ENCODE measurements at regions not wholly inside any gene's neighbourhood (a gene's known extent, or its start where the extent isn't known, plus 50 kb on each side); places are given as distances from the start of the nearest gene placed in this dataset.
A peak's percentile ranks its signal among the peaks of the same experiment; 100 is the strongest.

DNA sequence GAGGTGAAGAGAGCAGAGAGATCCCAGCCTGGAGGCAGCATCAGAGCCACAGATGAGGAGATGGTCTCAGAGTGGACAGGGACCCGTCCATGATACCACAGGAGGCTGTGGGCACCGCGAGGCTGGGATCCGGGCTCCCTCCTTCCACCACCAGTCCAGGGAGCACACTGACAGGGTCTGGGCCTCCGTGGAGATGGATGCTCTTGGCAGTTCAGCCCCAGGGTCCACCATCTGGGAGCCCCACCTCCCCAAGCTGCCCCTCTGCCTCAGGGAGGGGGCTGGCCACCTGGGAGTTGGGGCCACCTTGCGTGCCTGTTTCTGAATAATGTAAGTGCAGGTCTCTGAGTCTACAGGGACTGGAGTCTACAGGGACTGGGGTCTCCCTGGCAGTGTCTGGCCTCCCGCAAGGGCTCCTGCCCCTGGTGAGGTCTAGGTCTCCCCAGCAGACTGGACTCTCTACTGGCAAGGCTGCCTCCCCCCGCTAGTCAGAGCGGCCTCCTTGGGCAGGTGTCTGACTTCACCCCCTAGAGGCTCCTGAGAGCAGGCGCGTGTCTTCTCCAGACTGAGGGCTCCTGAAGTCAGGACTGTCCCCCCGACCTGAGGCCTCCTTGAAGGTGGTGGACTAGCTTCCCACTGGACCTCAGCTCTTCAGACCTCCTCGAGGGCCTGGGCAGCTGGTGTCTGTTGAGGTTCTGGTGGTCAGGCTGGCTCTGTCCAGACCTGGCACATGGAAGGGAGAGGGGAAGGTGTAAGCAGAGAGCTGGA is 218.5 kb downstream of the PTPRU start:
- Histone ChIP-seq H3K27ac (no peak overlapping the region), H3K36me3 (no peaks in the 10 kb centered on the region), H2AFZ (replicated peaks) (no peak overlapping the region), H3K79me2 (ENCODE audit: low read depth) (no peaks in the 10 kb centered on the region), H4K20me1 (ENCODE audit: low read depth) (no peaks in the 10 kb centered on the region), H3K9ac (no peak overlapping the region), H3K4me2 (no peak overlapping the region), H3K4me1 (peaks cover 10% of the 10 kb centered on the region), H3K27me3 (no peaks in the 10 kb centered on the region), H3K9me3 (ENCODE audit: low read depth) (no peaks in the 10 kb centered on the region), H3K4me3 (no peak overlapping the region), H3F3A (ENCODE audit: low read depth) (no peaks in the 10 kb centered on the region)
- Mint-ChIP-seq H3K36me3 (no peaks in the 10 kb centered on the region), H3K27ac (peak overlapping the region; percentile 57), H3K9me3 (peaks cover 4% of the 10 kb centered on the region), H3K4me3 (no peak overlapping the region), H3K27me3 (ENCODE audit: insufficient read depth, low read depth) (peaks cover 30% of the 10 kb centered on the region), H3K4me1 (peaks cover 25% of the 10 kb centered on the region)
- TF ChIP-seq, protein P1, sequence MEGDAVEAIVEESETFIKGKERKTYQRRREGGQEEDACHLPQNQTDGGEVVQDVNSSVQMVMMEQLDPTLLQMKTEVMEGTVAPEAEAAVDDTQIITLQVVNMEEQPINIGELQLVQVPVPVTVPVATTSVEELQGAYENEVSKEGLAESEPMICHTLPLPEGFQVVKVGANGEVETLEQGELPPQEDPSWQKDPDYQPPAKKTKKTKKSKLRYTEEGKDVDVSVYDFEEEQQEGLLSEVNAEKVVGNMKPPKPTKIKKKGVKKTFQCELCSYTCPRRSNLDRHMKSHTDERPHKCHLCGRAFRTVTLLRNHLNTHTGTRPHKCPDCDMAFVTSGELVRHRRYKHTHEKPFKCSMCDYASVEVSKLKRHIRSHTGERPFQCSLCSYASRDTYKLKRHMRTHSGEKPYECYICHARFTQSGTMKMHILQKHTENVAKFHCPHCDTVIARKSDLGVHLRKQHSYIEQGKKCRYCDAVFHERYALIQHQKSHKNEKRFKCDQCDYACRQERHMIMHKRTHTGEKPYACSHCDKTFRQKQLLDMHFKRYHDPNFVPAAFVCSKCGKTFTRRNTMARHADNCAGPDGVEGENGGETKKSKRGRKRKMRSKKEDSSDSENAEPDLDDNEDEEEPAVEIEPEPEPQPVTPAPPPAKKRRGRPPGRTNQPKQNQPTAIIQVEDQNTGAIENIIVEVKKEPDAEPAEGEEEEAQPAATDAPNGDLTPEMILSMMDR (IDR thresholded peaks at IDR 0.05): no peak
- TF ChIP-seq EZH2phosphoT487 (IDR thresholded peaks at IDR 0.05): no peak
- TF ChIP-seq EZH2 (IDR thresholded peaks at IDR 0.05): no peak
- no peak for DNase-seq (ENCODE audit: low spot score)

DNA sequence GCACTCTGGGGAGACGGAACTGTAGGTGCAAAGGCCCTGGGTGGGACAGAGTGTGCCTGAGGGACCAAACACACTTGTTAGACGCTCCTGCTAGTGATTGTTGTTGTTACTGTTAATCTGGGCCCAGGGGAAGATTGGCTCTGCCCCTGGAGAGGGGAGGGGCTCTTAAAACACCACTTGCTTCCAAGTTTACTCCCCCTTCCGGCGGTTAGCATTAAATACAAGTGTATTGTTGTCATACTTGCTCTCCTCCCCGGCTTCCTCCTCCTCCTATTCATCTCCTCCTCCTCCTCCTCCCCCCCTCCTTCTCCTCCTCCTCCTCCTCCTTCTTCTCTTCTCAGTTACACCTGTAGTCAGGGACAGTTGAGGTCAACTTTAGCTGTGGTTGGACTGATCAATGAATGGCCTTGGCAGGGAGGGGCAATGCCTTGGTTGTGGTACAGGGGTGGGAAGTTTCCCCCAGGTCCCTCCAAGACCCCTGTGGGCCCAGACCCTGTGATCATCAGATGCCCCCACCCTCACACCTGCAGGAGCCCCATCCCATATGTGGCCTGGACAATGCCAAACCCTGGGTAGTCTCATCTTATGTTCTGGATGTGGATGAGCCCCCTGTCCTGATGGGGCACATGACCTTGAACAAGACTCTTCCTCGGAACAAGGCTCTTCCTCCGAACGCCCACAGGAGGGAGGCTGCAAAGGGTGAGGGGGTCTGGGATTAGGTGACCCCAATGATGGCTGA is 217.3 kb downstream of the PTPRU start:
- Histone ChIP-seq H3K27ac (no peak overlapping the region), H3K4me1 (peaks cover 10% of the 10 kb centered on the region), H3K79me2 (ENCODE audit: low read depth) (no peaks in the 10 kb centered on the region), H4K20me1 (ENCODE audit: low read depth) (no peaks in the 10 kb centered on the region), H3K36me3 (no peaks in the 10 kb centered on the region), H2AFZ (replicated peaks) (peak overlapping the region; percentile 79), H3K27me3 (no peaks in the 10 kb centered on the region), H3K4me3 (no peak overlapping the region), H3K9me3 (ENCODE audit: low read depth) (no peaks in the 10 kb centered on the region), H3K4me2 (no peak overlapping the region), H3F3A (ENCODE audit: low read depth) (no peaks in the 10 kb centered on the region), H3K9ac (no peak overlapping the region)
- H3K36me3 Mint-ChIP-seq: no peaks in the 10 kb centered on the region
- H3K27ac Mint-ChIP-seq: peak overlapping the region; percentile 74
- H3K4me3 Mint-ChIP-seq: no peak overlapping the region
- H3K9me3 Mint-ChIP-seq: peaks cover 4% of the 10 kb centered on the region
- peaks cover 30% of the 10 kb centered on the region for H3K27me3 Mint-ChIP-seq (ENCODE audit: insufficient read depth, low read depth)
- peaks cover 23% of the 10 kb centered on the region for H3K4me1 Mint-ChIP-seq
- TF ChIP-seq, protein P1 (IDR thresholded peaks at IDR 0.05): peak; percentile 60
- no peak for TF ChIP-seq EZH2phosphoT487 (IDR thresholded peaks at IDR 0.05)
- peak; percentile 83 for DNase-seq (ENCODE audit: low spot score)

DNA sequence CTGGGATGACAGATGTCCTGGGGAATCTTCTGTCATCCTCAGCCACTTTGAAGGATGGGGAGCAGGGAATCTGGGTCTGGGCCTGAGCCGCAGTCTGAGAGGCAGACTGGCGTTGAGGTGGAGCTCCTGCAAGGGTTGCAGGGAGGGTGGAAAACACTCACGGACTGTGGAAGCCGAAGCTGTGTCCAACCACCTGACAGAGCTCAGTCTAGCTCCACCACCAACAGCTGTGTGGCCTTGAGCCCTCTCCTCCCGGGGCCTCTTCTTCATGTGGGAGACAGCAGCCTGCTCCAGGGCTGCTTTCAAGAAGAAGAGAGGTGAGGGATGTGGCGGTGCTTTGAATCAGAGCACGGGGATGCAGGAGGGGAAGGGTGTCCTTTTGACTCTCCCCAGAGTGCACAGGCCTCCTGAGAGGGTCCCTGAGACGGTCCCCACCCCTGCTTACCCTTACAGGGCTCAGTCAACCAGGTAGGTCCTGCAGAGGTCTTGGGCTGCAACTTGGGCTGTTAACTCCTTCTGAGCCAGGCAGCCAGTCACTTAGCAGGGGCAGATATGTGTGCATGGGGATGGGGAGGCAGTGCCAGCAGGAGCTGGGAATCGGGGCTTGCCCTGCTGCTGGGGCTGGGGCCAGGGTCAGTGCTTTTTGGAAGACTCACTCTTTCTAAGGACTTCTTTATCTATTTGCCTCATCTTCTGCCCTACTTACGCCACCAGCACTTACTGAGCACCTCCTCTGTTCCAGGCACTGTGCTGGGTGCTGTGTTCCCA is 216.3 kb downstream of the PTPRU start:
- no peaks in the 10 kb centered on the region for H3K36me3 ChIP-seq
- peaks cover 16% of the 10 kb centered on the region for H3K4me1 Mint-ChIP-seq
- no peaks in the 10 kb centered on the region for H4K20me1 ChIP-seq (ENCODE audit: low read depth)
- H3K27me3 ChIP-seq: no peaks in the 10 kb centered on the region
- H3K79me2 ChIP-seq (ENCODE audit: low read depth): no peaks in the 10 kb centered on the region
- H3F3A ChIP-seq (ENCODE audit: low read depth): no peaks in the 10 kb centered on the region
- H3K27ac ChIP-seq: no peak overlapping the region
- H3K9me3 Mint-ChIP-seq: peaks cover 4% of the 10 kb centered on the region
- H3K4me3 ChIP-seq: no peak overlapping the region
- no peak overlapping the region for H3K4me3 Mint-ChIP-seq
- no peak overlapping the region for H3K9ac ChIP-seq
- peaks cover 10% of the 10 kb centered on the region for H3K4me1 ChIP-seq
- no peak overlapping the region for H3K4me2 ChIP-seq
- no peaks in the 10 kb centered on the region for H3K36me3 Mint-ChIP-seq
- H3K27me3 Mint-ChIP-seq (ENCODE audit: insufficient read depth, low read depth): peaks cover 28% of the 10 kb centered on the region
- TF ChIP-seq EZH2 (IDR thresholded peaks at IDR 0.05) (no peak), EZH2phosphoT487 (IDR thresholded peaks at IDR 0.05) (no peak)
- TF ChIP-seq, protein P1 (IDR thresholded peaks at IDR 0.05): no peak
- H3K27ac Mint-ChIP-seq: peak overlapping the region; percentile 90
- no peaks in the 10 kb centered on the region for H3K9me3 ChIP-seq (ENCODE audit: low read depth)
- H2AFZ ChIP-seq (replicated peaks): peak overlapping the region; percentile 79
- no peak for DNase-seq (ENCODE audit: low spot score)

Measured in neural progenitor cell (in vitro differentiated cells).